Neural progenitor cell (in vitro differentiated cells): ENCODE measurements at regions not wholly inside any gene's neighbourhood (a gene's known extent, or its start where the extent isn't known, plus 50 kb on each side); places are given as distances from the start of the nearest gene placed in this dataset.

ENCODE experiments used
- EZH2 ChIP-seq: fragments of 200-600 bp; sonication (generic); IDR thresholded peaks from 2 replicates; pipeline ENCODE4 v1.6.1; 2017; ENCODE audit warnings: antibody characterized with exemption, mild to moderate bottlenecking, moderate library complexity
- EZH2phosphoT487 ChIP-seq: fragments of 200-600 bp; sonication (generic); IDR thresholded peaks from 2 replicates; pipeline ENCODE4 v1.6.1; 2017; ENCODE audit warnings: antibody characterized with exemption
- TF ChIP-seq, protein P1 (sequence below): fragments of 200-600 bp; sonication (generic); IDR thresholded peaks from 2 replicates; pipeline ENCODE4 v1.5.1; 2017; ENCODE audit warnings: antibody characterized with exemption, mild to moderate bottlenecking

DNA sequence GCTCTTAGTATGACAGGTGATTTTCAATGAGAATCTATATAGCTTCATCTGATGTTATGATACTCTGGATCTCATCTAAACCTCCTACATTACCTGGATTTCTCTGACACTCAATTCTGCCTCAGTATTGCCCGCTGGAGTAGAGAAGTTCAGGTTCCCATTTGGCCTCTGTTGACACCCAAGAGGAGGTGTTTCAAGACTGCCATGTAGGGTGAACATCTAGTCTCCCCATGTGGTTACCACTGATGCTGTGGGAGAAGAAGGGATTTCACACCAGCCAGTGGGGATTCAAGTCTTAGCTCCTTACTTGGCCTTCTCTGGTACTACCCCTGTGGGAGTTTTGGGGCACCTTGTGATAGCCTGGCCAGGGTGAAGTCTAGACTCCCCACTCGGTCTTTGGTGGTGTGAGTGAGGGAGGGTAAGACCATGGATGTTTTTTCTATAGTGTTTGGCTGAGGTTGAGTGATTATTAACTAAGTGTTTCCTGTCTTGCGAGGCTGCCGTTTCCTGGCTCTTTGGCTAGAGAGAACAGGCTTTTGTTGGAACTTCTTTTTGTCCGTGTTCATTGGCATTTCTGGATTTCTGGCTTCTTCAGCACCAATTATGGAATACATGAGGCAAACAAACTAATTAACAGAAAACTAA lies 90.7 kb downstream of the RHOU start:
- TF ChIP-seq, protein P1, sequence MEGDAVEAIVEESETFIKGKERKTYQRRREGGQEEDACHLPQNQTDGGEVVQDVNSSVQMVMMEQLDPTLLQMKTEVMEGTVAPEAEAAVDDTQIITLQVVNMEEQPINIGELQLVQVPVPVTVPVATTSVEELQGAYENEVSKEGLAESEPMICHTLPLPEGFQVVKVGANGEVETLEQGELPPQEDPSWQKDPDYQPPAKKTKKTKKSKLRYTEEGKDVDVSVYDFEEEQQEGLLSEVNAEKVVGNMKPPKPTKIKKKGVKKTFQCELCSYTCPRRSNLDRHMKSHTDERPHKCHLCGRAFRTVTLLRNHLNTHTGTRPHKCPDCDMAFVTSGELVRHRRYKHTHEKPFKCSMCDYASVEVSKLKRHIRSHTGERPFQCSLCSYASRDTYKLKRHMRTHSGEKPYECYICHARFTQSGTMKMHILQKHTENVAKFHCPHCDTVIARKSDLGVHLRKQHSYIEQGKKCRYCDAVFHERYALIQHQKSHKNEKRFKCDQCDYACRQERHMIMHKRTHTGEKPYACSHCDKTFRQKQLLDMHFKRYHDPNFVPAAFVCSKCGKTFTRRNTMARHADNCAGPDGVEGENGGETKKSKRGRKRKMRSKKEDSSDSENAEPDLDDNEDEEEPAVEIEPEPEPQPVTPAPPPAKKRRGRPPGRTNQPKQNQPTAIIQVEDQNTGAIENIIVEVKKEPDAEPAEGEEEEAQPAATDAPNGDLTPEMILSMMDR, result no peak
- TF ChIP-seq EZH2 (no peak), EZH2phosphoT487 (no peak)
